Neuronal stem cell (in vitro differentiated cells): ENCODE measurements at regions not wholly inside any gene's neighbourhood (a gene's known extent, or its start where the extent isn't known, plus 50 kb on each side); places are given as distances from the start of the nearest gene placed in this dataset.

Experiments used
- DNase-seq: peaks from one replicate; pipeline ENCODE4 v3.0.0-alpha.2; 2013; ENCODE audit warnings: low spot score
- H2AFZ ChIP-seq: one replicate; pipeline ENCODE4 v1.6.1; 2013; ENCODE audit warnings: mild to moderate bottlenecking, low read length, inconsistent platforms
- H2AK5ac ChIP-seq: 2 replicates; pipeline ENCODE4 v1.6.1; 2013; ENCODE audit warnings: low read depth, mild to moderate bottlenecking, inconsistent platforms, low read length, moderate library complexity, mixed read lengths
- H2BK120ac ChIP-seq: 2 replicates; pipeline ENCODE4 v1.6.1; 2013; ENCODE audit warnings: low read depth, mild to moderate bottlenecking, inconsistent platforms, low read length, moderate library complexity, mixed read lengths
- H2BK12ac ChIP-seq: one replicate; pipeline ENCODE4 v1.6.1; 2013; ENCODE audit warnings: low read length, inconsistent platforms
- H2BK15ac ChIP-seq: 2 replicates; pipeline ENCODE4 v1.6.1; 2013; ENCODE audit warnings: mild to moderate bottlenecking, low read length, inconsistent platforms, mixed read lengths
- H2BK5ac ChIP-seq: one replicate; pipeline ENCODE4 v1.6.1; 2013; ENCODE audit warnings: inconsistent platforms, mild to moderate bottlenecking, low read length, moderate library complexity
- H3K14ac ChIP-seq: one replicate; pipeline ENCODE4 v1.6.1; 2013; ENCODE audit warnings: low read length, inconsistent platforms
- H3K18ac ChIP-seq: 2 replicates; pipeline ENCODE4 v1.6.1; 2013; ENCODE audit warnings: low read length, inconsistent platforms
- H3K23ac ChIP-seq: 2 replicates; pipeline ENCODE4 v1.6.1; 2013; ENCODE audit warnings: low read depth, mild to moderate bottlenecking, mixed read lengths, low read length, inconsistent platforms; ENCODE audit not compliant: poor library complexity
- H3K27ac ChIP-seq: replicated peaks from 3 replicates; pipeline ENCODE4 v1.5.1; 2013; ENCODE audit warnings: low read length, inconsistent platforms
- H3K27me3 ChIP-seq, 3 experiments: 2 replicates each; pipeline ENCODE4 v1.6.1; 2013; ENCODE audit warnings: low read length in 3 of 3, mild to moderate bottlenecking in 2 of 3, inconsistent platforms in 1 of 3, low read depth in 1 of 3, mixed read lengths in 1 of 3, moderate library complexity in 1 of 3; ENCODE audit not compliant: control insufficient read depth in 3 of 3, insufficient read depth in 3 of 3
- H3K36me3 ChIP-seq, 2 donors: replicated peaks in 1 of 2; 2 replicates each; pipeline ENCODE4 v1.6.1; 2013; ENCODE audit warnings: low read length in 2 of 2; ENCODE audit not compliant: control insufficient read depth in 2 of 2, insufficient read depth in 2 of 2
- H3K4ac ChIP-seq: 2 replicates; pipeline ENCODE4 v1.6.1; 2013; ENCODE audit warnings: inconsistent platforms, mild to moderate bottlenecking, low read length, moderate library complexity
- H3K4me1 ChIP-seq, 2 donors: 1 replicate in 1 of 2; 2 replicates in 1 of 2; pipeline ENCODE4 v1.6.1; 2013; ENCODE audit warnings: low read length in 2 of 2, low read depth in 1 of 2; ENCODE audit not compliant: control insufficient read depth in 2 of 2, insufficient read depth in 1 of 2
- H3K4me2 ChIP-seq: one replicate; pipeline ENCODE4 v1.6.1; 2013; ENCODE audit warnings: mild to moderate bottlenecking, low read length, inconsistent platforms; ENCODE audit not compliant: insufficient read depth, poor library complexity, severe bottlenecking
- H3K4me3 ChIP-seq, 2 donors: 2 replicates each; pipeline ENCODE4 v1.5.1; 2013; ENCODE audit warnings: low read length in 2 of 2, mild to moderate bottlenecking in 2 of 2, inconsistent platforms in 1 of 2, moderate library complexity in 1 of 2
- H3K79me1 ChIP-seq: one replicate; pipeline ENCODE4 v1.6.1; 2013; ENCODE audit warnings: low read depth, mild to moderate bottlenecking, inconsistent platforms, low read length, moderate library complexity
- H3K9ac ChIP-seq: one replicate; pipeline ENCODE4 v1.6.1; 2013; ENCODE audit warnings: mild to moderate bottlenecking, low read depth, low read length, inconsistent platforms; ENCODE audit not compliant: poor library complexity
- H3K9me3 ChIP-seq, 2 donors: replicated peaks in 1 of 2; 2 replicates each; pipeline versions ENCODE3 to v1.6.1; 2013; ENCODE audit warnings: low read length in 2 of 2, mild to moderate bottlenecking in 2 of 2, inconsistent platforms in 1 of 2, low read depth in 1 of 2, mixed read lengths in 1 of 2, moderate library complexity in 1 of 2; ENCODE audit not compliant: control insufficient read depth in 2 of 2, insufficient read depth in 1 of 2
- H4K8ac ChIP-seq: one replicate; pipeline ENCODE4 v1.6.1; 2013; ENCODE audit warnings: low read depth, mild to moderate bottlenecking, inconsistent platforms, low read length, moderate library complexity
- H4K91ac ChIP-seq: one replicate; pipeline ENCODE4 v1.6.1; 2013; ENCODE audit warnings: low read length, low read depth, mild to moderate bottlenecking, inconsistent platforms; ENCODE audit not compliant: poor library complexity
- WGBS, 2 donors: extraction: QIAGEN DNeasy Blood & Tissue Kit; methylation state at CpG; one replicate each; pipeline ENCODE4 v1.1.7; 2013; ENCODE audit warnings: missing lambda C conversion rate in 2 of 2, mixed read lengths in 1 of 2; ENCODE audit not compliant: insufficient read length in 2 of 2, insufficient replicate concordance in 1 of 2; ENCODE audit errors: extremely low coverage in 2 of 2; 5-methylcytosine and 5-hydroxymethylcytosine counted together

- no peak overlapping the region for H3K4ac ChIP-seq
Measured at GRCh38 chr16:31697744-31698125, 170.0 kb downstream of the AHSP start.

GRCh38 chr16:31698901-31699300 is 171.2 kb downstream of the AHSP start:
- Histone ChIP-seq H2BK12ac (no peak overlapping the region), H2AK5ac (no peak overlapping the region), H4K8ac (no peak overlapping the region), H2AFZ (no peak overlapping the region), H3K27ac (no peak overlapping the region), H3K14ac (no peak overlapping the region), H3K79me1 (peaks cover 6% of the 10 kb centered on the region), H3K4me3 (no peak overlapping the region), H3K4ac (no peak overlapping the region), H2BK15ac (no peak overlapping the region), H3K9me3 (peaks cover 0 to 4% of the 10 kb centered on the region in 2 donors), H3K36me3 (peaks cover 15% of the 10 kb centered on the region in 2 donors), H3K9ac (no peak overlapping the region), H3K4me2 (no peak overlapping the region), H3K18ac (no peak overlapping the region), H3K23ac (no peak overlapping the region), H3K27me3 (peaks cover 0 to 13% (median 4%) of the 10 kb centered on the region in 3 experiments), H2BK120ac (no peak overlapping the region), H2BK5ac (no peak overlapping the region), H4K91ac (no peak overlapping the region), H3K4me1 (peaks cover 0 to 4% of the 10 kb centered on the region in 2 donors)
- DNase-seq, result no peak
- WGBS, 2 donors, result no CpG with 5 or more reads among the region's 2 CpGs

More at GRCh38 chr16:31697744-31698125, 170.0 kb downstream of the AHSP start:
- no peak overlapping the region for H2BK15ac ChIP-seq
- H2AK5ac ChIP-seq, result no peak overlapping the region
- no peak overlapping the region for H4K8ac ChIP-seq
- H3K27me3 ChIP-seq, result peaks cover 0 to 13% (median 4%) of the 10 kb centered on the region in 3 experiments
- H3K4me2 ChIP-seq, result no peak overlapping the region
- no peak overlapping the region for H2BK12ac ChIP-seq
- no peak overlapping the region for H4K91ac ChIP-seq
- H3K36me3 ChIP-seq, result peaks cover 3 to 4% of the 10 kb centered on the region in 2 donors
- H2BK120ac ChIP-seq, result no peak overlapping the region
- no peak overlapping the region for H2AFZ ChIP-seq
- DNase-seq, result no peak
- H3K14ac ChIP-seq, result no peak overlapping the region
- no CpG with 5 or more reads among the region's 4 CpGs for WGBS, 2 donors
- H3K4me1 ChIP-seq, result peaks cover 0 to 4% of the 10 kb centered on the region in 2 donors
- H3K27ac ChIP-seq, result no peak overlapping the region
- no peak overlapping the region for H2BK5ac ChIP-seq
- H3K18ac ChIP-seq, result no peak overlapping the region
- no peak overlapping the region for H3K4me3 ChIP-seq
- peaks cover 0 to 8% of the 10 kb centered on the region in 2 donors for H3K9me3 ChIP-seq
- H3K79me1 ChIP-seq, result peaks cover 3% of the 10 kb centered on the region
- no peak overlapping the region for H3K9ac ChIP-seq
- no peak overlapping the region for H3K23ac ChIP-seq

DNA sequence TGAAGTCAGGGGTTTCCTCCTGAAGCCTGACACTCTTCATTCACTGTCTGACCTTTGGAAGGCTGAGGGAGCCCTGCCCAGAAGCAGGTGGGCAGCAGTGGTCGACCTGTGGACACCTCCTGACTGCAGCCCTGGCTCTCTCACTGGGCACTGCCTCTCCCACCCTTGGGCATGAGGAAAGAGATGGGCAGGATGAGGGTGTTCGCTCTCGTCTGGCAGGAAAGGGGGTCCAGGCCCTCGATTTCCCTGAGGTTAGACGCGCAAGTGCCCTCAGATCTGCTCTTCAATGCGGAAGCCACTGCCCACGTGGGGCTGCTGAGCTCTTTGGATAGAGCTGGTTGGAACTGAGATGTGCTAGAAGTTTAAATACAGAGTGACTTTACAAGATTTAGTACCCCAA is 171.9 kb downstream of the AHSP start:
- no peak overlapping the region for H3K9ac ChIP-seq
- H2BK120ac ChIP-seq, result no peak overlapping the region
- no peak overlapping the region for H3K4me2 ChIP-seq
- peaks cover 20 to 22% of the 10 kb centered on the region in 2 donors for H3K36me3 ChIP-seq
- H3K4me3 ChIP-seq, result peak overlapping the region in 1 of 2 donors; percentile 48
- H2AK5ac ChIP-seq, result no peak overlapping the region
- H3K79me1 ChIP-seq, result peaks cover 6% of the 10 kb centered on the region
- no peak overlapping the region for H3K4ac ChIP-seq
- no CpG with 5 or more reads among the region's 8 CpGs for WGBS, 2 donors
- no peak overlapping the region for H3K14ac ChIP-seq
- no peak overlapping the region for H2BK15ac ChIP-seq
- peak overlapping the region; percentile 12 for H2AFZ ChIP-seq
- peaks cover 0 to 13% (median under 1%) of the 10 kb centered on the region in 3 experiments for H3K27me3 ChIP-seq
- no peak overlapping the region for H3K23ac ChIP-seq
- no peak overlapping the region for H4K91ac ChIP-seq
- DNase-seq, result no peak
- H2BK5ac ChIP-seq, result no peak overlapping the region
- H3K4me1 ChIP-seq, result peaks cover 0 to 4% of the 10 kb centered on the region in 2 donors
- H2BK12ac ChIP-seq, result no peak overlapping the region
- H4K8ac ChIP-seq, result no peak overlapping the region
- H3K9me3 ChIP-seq, result no peaks in the 10 kb centered on the region
- no peak overlapping the region for H3K27ac ChIP-seq
- H3K18ac ChIP-seq, result no peak overlapping the region

GRCh38 chr16:31700200-31700529 is 172.5 kb downstream of the AHSP start:
- H3K27me3 ChIP-seq, result peaks cover 0 to 13% (median 0%) of the 10 kb centered on the region in 3 experiments
- H3K4ac ChIP-seq, result no peak overlapping the region
- H3K9ac ChIP-seq, result no peak overlapping the region
- H3K4me2 ChIP-seq, result peak overlapping the region; percentile 31
- H3K9me3 ChIP-seq, result no peaks in the 10 kb centered on the region
- DNase-seq, result no peak
- no peak overlapping the region for H3K27ac ChIP-seq
- peaks cover 20 to 27% of the 10 kb centered on the region in 2 donors for H3K36me3 ChIP-seq
- H3K4me3 ChIP-seq, result peak overlapping the region; percentile 98 to 100
- no peak overlapping the region for H2BK5ac ChIP-seq
- peak overlapping the region; percentile 100 for H2AFZ ChIP-seq
- no peak overlapping the region for H3K18ac ChIP-seq
- peaks cover 6% of the 10 kb centered on the region for H3K79me1 ChIP-seq
- WGBS, 2 donors, result no CpG with 5 or more reads among the region's 8 CpGs
- H4K8ac ChIP-seq, result no peak overlapping the region
- H3K14ac ChIP-seq, result no peak overlapping the region
- H3K23ac ChIP-seq, result peak overlapping the region; percentile 83
- no peak overlapping the region for H2AK5ac ChIP-seq
- H2BK12ac ChIP-seq, result no peak overlapping the region
- H2BK15ac ChIP-seq, result no peak overlapping the region
- H2BK120ac ChIP-seq, result no peak overlapping the region
- peaks cover 0 to 4% of the 10 kb centered on the region in 2 donors for H3K4me1 ChIP-seq
- no peak overlapping the region for H4K91ac ChIP-seq
